ENCODE measurements at regions not wholly inside any gene's neighbourhood (a gene's known extent, or its start where the extent isn't known, plus 50 kb on each side); places are given as distances from the start of the nearest gene placed in this dataset.

GRCh38 chr4:33262824-33263223 lies 2542.7 kb downstream of the PCDH7 start:
- Histone ChIP-seq H3K4me1 (no peaks in the 10 kb centered on the region), H3K9ac (no peak overlapping the region), H3K4me2 (ENCODE audit: low read length) (no peak overlapping the region), H3K27ac (no peak overlapping the region), H3K79me2 (no peaks in the 10 kb centered on the region), H3K4me3 (ENCODE audit: low read depth, low read length) (no peak overlapping the region), H2AFZ (no peak overlapping the region), H3K9me3 (ENCODE audit: control insufficient read depth, low read length) (no peaks in the 10 kb centered on the region), H3K36me3 (ENCODE audit: control insufficient read depth, insufficient read depth, low read length) (no peaks in the 10 kb centered on the region), H3K27me3 (ENCODE audit: control insufficient read depth, insufficient read depth, low read length) (no peaks in the 10 kb centered on the region)
- TF ChIP-seq CTCF (IDR thresholded peaks at IDR 0.05): no peak

GRCh38 chr4:33268776-33269175 lies 2548.6 kb downstream of the PCDH7 start:
- Histone ChIP-seq H3K4me2 (ENCODE audit: low read length) (no peak overlapping the region), H3K27ac (no peak overlapping the region), H2AFZ (no peak overlapping the region), H3K9me3 (ENCODE audit: control insufficient read depth, low read length) (no peaks in the 10 kb centered on the region), H3K27me3 (ENCODE audit: control insufficient read depth, insufficient read depth, low read length) (no peaks in the 10 kb centered on the region), H3K9ac (no peak overlapping the region), H3K36me3 (ENCODE audit: control insufficient read depth, insufficient read depth, low read length) (no peaks in the 10 kb centered on the region), H3K79me2 (no peaks in the 10 kb centered on the region), H3K4me1 (no peaks in the 10 kb centered on the region), H3K4me3 (ENCODE audit: low read depth, low read length) (no peak overlapping the region)
- TF ChIP-seq CTCF (IDR thresholded peaks at IDR 0.05): no peak

GRCh38 chr4:33270403-33270802 lies 2550.2 kb downstream of the PCDH7 start:
- no peak overlapping the region for H3K4me2 ChIP-seq (ENCODE audit: low read length)
- H3K79me2 ChIP-seq: no peaks in the 10 kb centered on the region

GRCh38 chr4:33272722-33273121 lies 2552.6 kb downstream of the PCDH7 start:
- Histone ChIP-seq H3K79me2 (no peaks in the 10 kb centered on the region), H3K27me3 (ENCODE audit: control insufficient read depth, insufficient read depth, low read length) (no peaks in the 10 kb centered on the region), H3K4me1 (no peaks in the 10 kb centered on the region), H3K36me3 (ENCODE audit: control insufficient read depth, insufficient read depth, low read length) (no peaks in the 10 kb centered on the region), H3K27ac (no peak overlapping the region), H3K4me2 (ENCODE audit: low read length) (no peak overlapping the region), H3K9me3 (ENCODE audit: control insufficient read depth, low read length) (no peaks in the 10 kb centered on the region), H3K9ac (no peak overlapping the region), H3K4me3 (ENCODE audit: low read depth, low read length) (no peak overlapping the region), H2AFZ (no peak overlapping the region)
- TF ChIP-seq CTCF (IDR thresholded peaks at IDR 0.05): no peak

More at GRCh38 chr4:33270403-33270802, 2550.2 kb downstream of the PCDH7 start:
- Histone ChIP-seq H2AFZ (no peak overlapping the region), H3K27me3 (ENCODE audit: control insufficient read depth, insufficient read depth, low read length) (no peaks in the 10 kb centered on the region), H3K27ac (no peak overlapping the region), H3K4me3 (ENCODE audit: low read depth, low read length) (no peak overlapping the region), H3K9ac (no peak overlapping the region), H3K36me3 (ENCODE audit: control insufficient read depth, insufficient read depth, low read length) (no peaks in the 10 kb centered on the region), H3K9me3 (ENCODE audit: control insufficient read depth, low read length) (no peaks in the 10 kb centered on the region), H3K4me1 (no peaks in the 10 kb centered on the region)
- no peak for TF ChIP-seq CTCF (IDR thresholded peaks at IDR 0.05)

- H3K36me3 ChIP-seq (ENCODE audit: control insufficient read depth, insufficient read depth, low read length): no peaks in the 10 kb centered on the region
- no peak overlapping the region for H3K9ac ChIP-seq
- no peaks in the 10 kb centered on the region for H3K4me1 ChIP-seq
- no peaks in the 10 kb centered on the region for H3K9me3 ChIP-seq (ENCODE audit: control insufficient read depth, low read length)
- no peak overlapping the region for H3K4me3 ChIP-seq (ENCODE audit: low read depth, low read length)
- no peak overlapping the region for H3K27ac ChIP-seq
- H3K27me3 ChIP-seq (ENCODE audit: control insufficient read depth, insufficient read depth, low read length): no peaks in the 10 kb centered on the region
- H3K4me2 ChIP-seq (ENCODE audit: low read length): no peak overlapping the region
- TF ChIP-seq CTCF (IDR thresholded peaks at IDR 0.05): no peak
- H3K79me2 ChIP-seq: no peaks in the 10 kb centered on the region
- no peak overlapping the region for H2AFZ ChIP-seq
Observed at GRCh38 chr4:33283818-33284217, 2563.6 kb downstream of the PCDH7 start.
